ENCODE measurements at regions not wholly inside any gene's neighbourhood (a gene's known extent, or its start where the extent isn't known, plus 50 kb on each side); places are given as distances from the start of the nearest gene placed in this dataset.
"Not testable (repeated sequence)": the region's sequence is repeated elsewhere in the genome, so short reads cannot be mapped to it uniquely, and the experiment has no call there.

DNA sequence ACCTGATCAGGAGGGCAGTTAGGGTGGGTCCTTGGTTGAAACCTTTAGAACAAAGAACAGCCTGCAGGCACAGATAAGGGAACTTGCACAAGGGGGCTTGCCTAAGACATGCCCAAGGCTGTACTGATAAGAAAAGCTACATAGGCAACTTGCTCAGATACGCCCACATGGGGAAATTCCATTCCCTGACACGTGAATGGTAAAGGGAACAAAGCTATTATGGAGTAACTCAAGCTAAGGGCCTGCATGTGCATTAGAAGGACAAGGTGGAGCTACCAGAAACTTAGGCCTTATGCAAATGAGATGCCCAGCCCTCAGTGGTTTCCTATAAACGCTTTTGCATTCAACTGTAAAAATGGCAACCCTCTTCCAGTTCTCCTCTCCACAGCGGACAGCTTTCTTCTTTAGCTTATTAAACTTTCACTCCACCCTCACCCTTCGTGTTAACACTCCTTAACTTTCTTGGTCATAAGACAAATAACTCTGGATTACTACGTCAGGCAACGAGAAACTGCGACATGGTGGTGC lies 1192.1 kb upstream of the CELF2 start:
- no peak for DNase-seq

DNA sequence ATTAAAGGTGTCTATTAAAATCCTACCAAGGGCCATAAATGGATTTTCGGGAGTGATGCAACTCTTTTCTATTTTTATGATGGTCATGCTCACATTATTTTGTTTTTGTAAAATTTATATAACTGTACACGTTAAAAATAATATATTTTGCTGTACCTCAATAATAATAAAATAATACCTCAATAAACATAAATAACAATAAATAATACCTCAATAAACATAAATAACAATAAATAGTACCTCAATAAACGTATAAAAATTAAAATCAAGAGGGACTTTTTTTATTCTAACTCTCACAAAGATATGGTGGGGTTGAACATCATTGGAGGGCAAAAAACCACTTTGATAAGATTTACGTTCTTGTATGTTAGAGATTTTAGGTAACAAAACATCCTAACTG lies 1189.6 kb upstream of the CELF2 start:
- no peak for DNase-seq

DNA sequence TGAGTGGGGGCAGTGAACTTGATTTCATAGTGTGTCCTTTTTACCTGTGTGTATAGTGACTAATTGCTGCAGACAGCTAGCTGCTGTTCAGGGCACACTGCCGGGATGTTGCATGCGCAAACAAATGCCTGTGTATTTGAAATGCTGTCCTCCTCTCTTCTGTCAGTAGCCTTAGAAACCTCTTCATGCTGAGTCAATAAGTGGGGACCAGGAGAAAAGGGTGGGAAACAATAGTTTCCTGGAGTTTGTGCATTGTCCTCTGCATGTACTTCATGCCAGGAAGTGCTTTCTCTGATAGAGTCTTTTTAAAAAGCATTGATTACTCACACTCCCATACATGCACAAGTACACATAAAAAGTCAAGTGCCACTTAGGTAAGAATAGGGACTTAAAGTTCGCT lies 1183.7 kb upstream of the CELF2 start:
- DNase-seq = no peak

DNA sequence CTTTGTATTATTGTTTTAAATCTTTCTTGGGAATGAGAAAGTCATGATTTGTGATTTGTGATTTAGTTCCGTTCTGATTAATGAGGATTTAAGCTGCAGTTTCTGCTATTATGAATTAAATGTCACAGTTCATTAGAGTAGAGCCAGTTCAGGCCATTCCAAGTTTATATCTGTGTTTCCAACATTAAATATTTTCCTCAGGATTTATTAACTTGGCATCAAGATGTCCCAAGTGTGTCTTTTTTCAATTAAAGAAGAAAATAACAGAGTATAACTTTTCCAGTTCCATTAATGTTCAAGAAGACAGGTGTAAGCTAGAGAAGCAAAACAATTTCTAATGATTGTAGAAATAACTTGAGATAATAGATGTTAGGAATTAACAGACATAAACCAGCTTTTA lies 1183.2 kb upstream of the CELF2 start:
- DNase-seq = no peak

DNA sequence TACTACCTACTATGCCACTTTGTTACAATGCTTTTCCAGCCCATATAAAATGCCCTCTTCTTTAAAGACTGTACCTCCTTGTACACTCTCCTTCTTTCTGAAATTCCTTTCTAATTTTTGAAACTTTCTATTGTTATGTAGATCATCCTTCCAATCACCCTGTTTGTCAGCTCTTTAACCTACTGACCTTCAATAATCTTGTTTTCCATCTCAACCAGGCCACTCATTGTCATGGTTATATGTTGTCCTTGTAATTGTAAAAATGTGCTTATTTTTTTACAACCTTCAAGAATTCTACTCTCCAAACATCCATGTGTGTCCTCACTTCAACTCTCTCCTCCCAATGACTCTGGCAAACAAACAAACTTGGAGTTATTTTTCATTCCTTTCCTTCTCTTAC lies 1172.6 kb upstream of the CELF2 start:
- DNase-seq = no peak

DNA sequence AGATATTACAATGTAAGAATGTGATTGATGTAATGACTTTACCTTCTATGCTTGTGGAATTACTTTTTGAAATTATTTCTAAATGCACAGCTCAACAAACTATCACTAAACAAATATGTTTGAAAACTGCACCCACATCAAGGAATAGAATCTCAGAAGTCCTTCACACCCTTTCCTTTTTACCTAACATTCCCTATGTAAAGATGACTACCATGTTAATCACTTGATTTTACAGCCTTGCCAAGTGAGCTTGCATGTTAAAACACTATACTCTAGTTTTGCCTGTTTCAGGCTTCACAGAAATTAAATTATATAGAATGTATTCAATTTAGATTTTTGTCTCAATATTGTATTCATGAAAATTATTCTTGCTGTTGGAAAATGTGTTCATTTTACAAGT lies 1169.4 kb upstream of the CELF2 start:
- DNase-seq = no peak

DNA sequence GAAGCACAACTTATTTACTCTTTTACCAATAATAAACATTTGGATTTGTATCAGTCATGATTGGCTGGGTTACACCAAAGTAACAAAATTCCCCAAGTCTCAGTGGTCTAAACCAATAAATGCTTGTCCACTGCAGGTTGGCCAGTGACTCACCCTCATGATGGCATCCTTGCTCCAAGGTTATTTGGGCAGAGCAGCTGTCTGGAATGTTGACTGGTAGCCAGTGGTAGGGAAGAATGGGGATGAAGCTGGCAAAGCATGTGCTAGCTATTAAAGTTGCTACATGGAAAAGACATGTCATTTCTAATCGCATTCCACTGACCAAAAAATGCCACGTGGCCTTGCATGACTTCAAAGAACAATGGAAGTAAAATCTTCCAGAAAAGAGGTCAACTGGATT lies 1168.7 kb upstream of the CELF2 start:
- no peak for DNase-seq

DNA sequence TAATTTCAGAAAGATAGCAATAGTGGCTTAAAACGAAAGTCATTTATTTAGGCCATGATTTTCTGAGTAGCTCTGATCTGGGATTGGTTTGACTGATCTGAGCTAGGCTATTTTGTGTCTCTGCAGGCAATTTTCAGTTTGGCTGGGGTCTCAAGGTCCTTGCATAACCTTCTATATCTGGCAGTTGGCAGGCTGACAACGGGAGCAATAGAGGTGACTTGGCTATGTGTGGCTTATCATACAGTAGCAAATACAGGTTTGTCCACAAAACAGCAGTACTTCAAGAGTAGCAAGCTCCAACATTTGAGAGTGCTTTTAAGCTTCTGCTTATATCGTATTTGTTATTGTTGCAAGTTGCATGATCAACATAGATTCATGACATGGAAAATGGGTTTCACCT lies 1167.3 kb upstream of the CELF2 start:
- DNase-seq = no peak

DNA sequence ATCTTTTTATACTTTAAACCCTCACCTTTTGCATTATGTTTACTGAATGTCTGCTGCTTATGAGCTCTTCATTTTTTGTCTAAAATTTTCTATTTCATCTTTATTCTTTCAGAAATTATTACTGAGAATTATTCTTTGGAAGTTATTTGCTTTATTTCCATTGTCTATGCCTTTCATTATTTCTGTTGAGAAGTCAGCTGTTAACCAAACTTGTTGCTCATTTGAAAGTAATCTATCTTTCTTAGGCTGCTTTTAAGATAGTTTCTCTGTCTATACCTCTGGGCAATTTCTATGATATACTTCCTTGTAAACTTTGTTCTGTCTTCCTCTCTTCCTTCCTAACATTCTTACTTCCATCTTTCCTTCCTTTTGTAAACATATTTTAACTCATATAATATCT lies 1165.9 kb upstream of the CELF2 start:
- DNase-seq = no peak

DNA sequence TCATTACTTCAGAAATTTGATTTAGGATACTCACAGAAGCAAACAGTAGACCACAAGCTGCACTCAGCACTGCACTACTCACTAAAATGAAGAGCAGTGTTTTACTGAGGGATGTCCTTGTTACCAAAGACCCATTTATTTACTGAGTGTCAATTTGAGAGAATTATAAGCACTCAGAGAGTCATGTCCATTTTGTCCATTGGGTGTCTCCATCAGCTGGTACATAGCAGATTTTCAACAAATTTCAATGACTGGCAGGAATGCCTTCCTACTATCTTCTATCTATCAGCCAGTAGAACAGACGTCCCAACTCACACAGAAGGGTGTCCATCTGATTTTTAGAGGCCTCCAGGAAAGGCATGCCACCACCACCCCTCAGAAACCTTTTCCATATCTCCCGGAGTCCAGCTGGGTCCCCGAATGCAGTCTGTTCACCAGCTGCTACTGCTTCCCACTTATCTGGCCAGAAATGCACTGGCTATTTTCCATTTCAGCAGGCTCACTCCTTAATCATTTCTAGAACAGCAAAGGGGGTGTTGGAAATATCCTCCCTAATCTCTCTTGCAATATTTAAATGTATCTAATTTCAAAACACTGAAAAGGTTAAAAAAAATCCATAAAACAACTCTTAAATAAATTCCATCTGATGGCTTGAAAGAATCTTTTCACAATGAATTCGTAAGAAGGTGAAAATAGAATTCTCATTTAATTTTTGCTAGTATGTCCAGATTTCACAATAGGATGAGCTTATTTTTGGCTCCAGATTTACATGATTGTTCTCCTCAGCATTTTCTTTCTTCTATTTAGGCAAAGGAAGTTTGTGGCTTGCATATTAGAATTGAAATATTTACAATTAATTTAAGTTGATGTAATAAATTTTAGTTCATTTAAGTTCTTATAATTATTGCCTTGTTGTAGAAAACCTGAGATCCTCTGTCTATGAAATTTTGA lies 1164.0 kb upstream of the CELF2 start:
- no peak for DNase-seq

DNA sequence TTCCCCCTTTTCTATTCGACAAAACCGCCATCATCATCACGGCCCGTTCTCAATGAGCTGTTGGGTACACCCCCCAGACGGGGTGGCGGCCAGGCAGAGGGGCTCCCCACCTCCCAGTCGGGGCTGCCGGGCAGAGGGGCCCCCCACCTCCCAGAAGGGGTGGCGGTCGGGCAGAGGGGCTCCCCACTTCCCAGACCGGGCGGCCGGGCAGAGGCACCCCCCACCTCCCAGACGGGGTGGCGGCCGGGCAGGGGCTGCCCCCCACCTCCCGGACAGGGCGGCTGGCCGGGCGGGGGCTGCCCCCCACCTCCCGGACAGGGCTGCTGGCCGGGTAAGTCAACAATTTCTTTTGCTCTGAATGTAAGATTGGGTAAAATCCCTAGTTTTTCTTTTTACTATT lies 1162.2 kb upstream of the CELF2 start:
- DNase-seq = not testable (repeated sequence)

DNA sequence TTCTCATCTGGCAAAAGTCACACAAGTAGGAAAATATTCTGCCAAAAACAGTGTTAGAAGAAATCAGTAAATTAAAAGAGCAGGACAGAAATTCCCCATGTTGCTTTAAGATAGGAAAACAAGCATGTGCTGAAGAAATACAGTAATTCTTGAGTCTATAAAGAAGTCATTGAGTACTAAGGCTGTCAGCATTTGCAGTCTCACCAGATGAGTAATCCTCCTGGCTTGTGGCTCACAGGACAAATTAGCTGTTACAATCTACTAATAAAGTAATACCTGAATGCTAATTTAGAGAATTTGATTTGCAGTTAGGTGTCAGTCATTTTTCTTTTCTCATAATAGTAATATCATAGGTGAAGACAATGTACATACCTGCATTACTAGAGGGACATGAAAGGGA lies 1158.9 kb upstream of the CELF2 start:
- DNase-seq = no peak

DNA sequence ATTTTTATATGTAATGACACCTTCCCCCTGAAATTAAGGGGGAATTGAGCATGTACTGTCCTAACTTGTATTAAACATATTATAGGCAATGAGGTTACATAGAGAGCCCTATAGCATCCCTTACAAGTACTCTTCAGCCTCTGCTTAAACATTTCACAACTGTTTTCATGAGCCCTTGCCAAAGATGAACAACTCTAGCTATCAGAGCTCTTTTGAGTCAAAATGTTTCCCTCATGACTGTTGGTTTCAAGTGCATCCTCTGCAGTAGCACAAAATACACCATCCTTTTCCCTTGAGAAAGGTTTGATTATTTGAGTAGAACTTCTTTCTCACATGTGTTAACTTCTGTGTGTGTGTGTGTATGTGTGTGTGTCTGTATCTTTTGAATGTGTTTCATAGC lies 1157.6 kb upstream of the CELF2 start:
- DNase-seq = no peak

DNA sequence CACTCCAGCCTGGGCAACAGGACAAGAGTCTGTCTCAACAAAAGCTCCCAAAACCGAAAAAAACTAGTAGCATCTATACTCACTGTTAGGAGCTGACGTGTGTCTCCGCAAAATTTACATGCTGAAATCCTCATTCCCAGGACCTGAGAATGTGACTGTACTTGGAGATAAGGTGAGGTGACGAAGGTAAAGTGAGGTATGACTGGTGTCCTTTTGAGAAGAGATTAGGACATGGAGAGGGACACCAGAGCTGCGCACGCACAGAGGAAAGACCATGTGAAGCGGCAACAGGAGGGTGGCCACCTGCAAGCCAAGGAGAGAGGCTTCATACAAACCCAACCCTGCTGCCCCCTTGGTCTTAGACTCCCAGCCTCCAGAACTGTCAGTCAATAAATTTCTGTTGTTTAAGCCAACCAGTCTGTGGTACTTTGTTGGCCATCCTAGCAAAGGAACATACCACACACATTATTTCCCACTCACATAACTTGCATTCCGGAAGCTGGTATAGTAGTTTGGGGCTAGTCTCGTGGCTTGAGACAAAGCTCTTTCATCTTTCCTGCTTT lies 1154.0 kb upstream of the CELF2 start:
- DNase-seq = no peak

DNA sequence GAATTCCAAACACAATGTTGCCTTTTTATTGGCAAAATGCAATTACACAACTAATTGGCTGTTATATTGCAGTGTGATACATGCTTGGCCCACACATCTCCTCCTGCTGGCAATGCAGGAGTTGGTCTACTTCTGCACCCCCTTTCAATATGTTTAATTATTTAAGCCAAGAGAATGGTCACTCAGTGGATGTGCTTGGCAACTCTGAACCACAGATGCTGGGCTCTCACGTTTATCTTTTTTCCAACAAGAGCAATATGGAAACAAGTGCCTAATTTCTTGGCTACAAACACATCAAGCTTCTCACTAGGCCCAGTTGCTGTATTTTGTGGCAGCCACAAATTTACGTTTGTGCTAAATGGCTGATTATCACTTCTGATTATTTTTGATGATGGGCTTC lies 1149.2 kb upstream of the CELF2 start:
- DNase-seq = no peak

DNA sequence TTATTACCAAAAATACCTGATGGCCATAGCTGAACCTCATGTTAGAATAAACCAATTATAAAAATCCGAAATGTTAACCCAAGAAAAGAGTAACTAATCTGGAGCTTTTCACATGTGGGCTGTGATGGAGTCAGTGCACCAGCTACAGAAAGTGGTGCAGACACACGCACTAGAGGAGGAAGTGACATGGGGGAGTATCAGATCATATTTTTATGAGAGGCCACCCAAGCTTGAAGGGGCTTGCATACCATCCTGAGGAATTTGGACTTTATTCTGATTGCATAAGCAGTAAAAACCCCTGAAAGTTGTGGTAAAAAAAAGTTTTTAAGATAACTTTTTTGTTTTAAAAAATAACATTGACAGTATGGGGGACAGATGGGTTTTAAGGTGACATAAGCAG lies 1148.5 kb upstream of the CELF2 start:
- DNase-seq = no peak

DNA sequence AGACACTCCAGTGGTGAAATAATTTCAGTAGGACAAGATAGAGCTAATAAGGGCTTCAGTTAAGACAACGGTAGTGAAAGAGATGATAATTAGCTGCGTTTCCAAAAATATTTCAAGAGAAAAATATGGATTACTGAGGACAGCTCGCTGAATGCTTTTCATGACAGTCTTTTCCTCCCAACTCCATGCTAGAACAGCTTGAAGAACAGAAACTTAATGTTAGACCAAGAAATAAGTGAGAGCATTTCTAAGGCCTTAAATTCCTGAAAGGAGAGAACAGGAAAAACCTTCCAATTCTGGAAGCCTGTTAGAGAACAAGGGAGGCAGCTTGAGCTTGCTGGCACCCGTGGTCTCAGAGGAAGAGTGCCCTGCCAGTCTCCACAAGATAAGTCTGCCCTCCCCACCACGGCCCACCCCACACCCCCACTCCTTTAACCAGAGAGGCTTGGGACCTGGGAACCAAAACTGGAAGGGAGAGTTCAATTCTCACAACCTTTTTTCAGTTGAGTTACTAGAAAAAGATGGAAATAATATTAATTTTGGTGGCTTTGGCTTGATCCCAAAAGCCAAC lies 1148.0 kb upstream of the CELF2 start:
- no peak for DNase-seq

DNA sequence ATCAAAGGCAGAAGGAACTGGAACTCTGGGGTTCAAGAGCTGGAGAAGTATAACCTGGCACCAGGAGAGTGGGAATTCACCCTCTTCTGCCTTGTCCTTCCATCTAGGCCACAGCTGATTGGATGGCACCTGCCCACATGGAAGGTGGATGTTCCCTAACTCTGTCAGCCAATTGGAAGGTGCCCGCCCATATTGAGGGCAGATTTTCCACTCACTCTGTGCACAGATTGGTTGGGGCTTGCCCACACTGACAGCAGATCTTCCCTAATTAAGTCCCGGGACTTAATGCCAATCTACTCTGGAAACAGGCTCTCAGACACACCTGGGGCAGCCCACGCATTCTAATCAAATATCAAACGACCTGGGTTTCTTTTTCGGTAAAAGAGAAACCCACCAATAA lies 1142.3 kb upstream of the CELF2 start:
- no peak for DNase-seq

DNA sequence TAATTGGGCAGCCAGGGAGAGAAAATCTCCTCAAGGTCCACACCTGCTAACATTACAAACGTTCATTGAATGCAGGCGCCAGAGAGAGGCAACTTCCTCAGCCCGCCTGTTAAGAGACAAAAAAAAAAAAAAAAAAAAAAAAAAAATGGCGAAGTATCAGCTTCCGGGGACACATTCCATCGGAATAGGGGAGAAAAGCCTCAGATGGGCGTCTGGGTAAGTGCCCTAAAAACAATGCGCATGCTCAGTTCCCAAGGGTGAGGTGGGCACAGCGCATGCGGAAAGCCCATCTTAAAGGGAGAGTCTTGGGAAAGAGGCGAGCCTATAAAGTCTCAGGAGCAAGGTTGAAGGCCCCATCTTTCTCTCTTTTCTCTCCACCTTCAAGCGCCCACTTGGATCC lies 1139.7 kb upstream of the CELF2 start:
- DNase-seq = no peak

DNA sequence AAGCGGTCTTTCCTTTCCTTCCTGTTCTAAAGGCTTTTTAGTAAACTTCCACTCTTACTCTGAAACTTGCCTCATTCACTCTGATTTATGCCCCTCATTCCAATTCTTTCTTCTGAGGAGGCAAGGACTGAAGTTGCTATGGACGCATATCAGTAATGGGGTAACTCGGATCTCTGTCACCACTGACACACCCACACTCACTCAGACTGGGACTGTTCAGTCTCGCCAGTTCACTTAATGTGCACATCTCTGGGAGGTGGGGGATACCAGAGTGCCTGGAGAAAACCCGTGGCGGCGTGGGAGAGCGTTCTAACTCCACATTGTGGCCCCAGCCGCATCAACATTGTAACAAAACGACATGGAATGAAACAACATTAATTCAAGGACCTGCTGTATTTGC lies 1139.3 kb upstream of the CELF2 start:
- no peak for DNase-seq

DNA sequence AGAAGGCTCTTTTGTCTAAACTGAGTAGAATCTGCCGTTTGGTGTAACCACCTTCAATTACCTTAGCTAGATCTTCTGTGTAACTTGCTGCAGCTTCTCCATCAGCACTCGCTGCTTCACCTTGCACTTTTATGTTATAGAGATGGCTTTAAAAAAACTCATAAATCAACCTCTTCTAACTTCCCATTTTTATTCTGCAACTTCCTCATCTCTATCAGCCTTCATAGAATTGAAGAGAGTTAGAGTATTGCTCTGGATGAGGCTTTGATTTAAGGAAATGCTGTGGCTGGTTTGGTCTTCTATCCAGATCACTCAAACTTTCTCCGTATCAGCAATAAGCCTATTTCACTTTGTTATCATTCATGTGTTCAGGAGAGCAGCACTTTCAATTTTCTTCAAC lies 1131.9 kb upstream of the CELF2 start:
- no peak for DNase-seq

DNA sequence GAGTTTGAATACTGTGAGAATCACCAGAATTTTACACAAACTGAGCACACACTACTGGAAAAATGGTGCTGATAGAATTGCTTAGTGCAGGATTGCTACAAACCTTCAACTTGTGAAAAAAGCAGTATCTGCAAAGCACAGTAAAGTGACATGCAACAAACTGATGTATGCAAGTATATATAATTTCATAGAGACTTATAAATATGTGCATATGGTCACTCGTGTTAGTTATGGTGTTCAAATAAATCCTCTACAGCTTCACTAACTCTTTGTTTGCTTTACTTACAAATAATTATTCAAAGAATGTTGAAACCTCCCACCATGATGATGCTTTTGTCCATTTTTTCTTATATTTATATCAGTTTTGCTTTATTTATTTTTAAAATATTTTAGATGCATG lies 1130.9 kb upstream of the CELF2 start:
- no peak for DNase-seq

DNA sequence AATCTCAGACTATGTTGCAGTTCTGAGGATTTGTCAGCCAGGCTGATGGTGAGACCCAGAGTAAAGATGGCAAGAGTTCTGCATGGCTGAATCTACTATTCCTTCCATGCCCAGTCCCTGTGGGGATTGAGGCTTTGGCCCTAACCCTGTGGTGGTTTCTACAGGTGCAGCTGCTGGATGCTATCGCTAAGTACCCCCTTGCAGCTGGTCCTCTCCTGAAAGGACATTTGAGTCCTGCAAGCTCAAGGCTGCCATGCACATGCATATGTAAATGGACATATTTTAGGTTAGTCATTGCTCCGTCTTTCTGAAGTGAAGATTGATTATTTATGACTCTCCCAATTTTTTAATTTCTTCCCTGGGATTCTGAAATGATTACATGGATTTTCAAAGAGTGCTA lies 1122.2 kb upstream of the CELF2 start:
- DNase-seq = no peak

DNA sequence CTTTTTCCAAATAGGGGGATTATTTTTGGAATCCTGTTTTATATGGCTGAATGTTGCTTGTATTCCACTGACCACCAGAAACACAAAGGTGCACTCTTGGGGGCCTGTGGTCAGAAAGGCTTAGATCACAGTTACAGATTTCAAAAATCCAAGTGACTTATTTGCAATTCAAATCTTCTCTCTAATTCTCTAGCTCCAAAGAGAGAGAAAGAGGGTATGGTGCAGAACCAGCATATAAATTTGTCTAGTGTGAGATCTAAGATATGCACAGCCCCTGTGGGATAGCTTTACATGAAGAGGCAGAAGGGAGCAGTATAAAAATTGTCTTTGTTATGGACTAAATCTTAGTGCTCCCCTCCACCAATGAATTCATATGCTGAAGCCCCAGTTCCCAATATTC lies 1121.7 kb upstream of the CELF2 start:
- DNase-seq = no peak
